GM12878 (cell line): ENCODE measurements at regions not wholly inside any gene's neighbourhood (a gene's known extent, or its start where the extent isn't known, plus 50 kb on each side); places are given as distances from the start of the nearest gene placed in this dataset.

ENCODE experiments used
- BCL11A ChIP-seq: IDR thresholded peaks from 2 replicates; pipeline ENCODE4 v1.6.1; 2011; ENCODE audit warnings: low read depth, low read length
- NR2C1 ChIP-seq: fragments of 450-650 bp; IDR thresholded peaks from 2 replicates; pipeline ENCODE4 v1.6.1; 2017; ENCODE audit warnings: antibody characterized with exemption, mild to moderate bottlenecking, moderate library complexity
- ZBTB33 ChIP-seq: fragments of 450-650 bp; IDR thresholded peaks from 2 replicates; pipeline ENCODE4 v1.6.1; 2017; ENCODE audit warnings: mild to moderate bottlenecking
- TF ChIP-seq, protein P1 (sequence below): fragments of 450-650 bp; IDR thresholded peaks from 2 replicates; pipeline ENCODE4 v1.6.1; 2017; ENCODE audit warnings: antibody characterized with exemption, mild to moderate bottlenecking, moderate library complexity
- TF ChIP-seq, protein P2 (sequence below): fragments of 450-650 bp; IDR thresholded peaks from 2 replicates; pipeline ENCODE4 v1.6.1; 2018; ENCODE audit warnings: mild to moderate bottlenecking, low read depth, moderate library complexity; ENCODE audit not compliant: partially characterized antibody

- TF ChIP-seq ZBTB33 (no peak), BCL11A (no peak), NR2C1 (no peak)
- TF ChIP-seq, protein P1, sequence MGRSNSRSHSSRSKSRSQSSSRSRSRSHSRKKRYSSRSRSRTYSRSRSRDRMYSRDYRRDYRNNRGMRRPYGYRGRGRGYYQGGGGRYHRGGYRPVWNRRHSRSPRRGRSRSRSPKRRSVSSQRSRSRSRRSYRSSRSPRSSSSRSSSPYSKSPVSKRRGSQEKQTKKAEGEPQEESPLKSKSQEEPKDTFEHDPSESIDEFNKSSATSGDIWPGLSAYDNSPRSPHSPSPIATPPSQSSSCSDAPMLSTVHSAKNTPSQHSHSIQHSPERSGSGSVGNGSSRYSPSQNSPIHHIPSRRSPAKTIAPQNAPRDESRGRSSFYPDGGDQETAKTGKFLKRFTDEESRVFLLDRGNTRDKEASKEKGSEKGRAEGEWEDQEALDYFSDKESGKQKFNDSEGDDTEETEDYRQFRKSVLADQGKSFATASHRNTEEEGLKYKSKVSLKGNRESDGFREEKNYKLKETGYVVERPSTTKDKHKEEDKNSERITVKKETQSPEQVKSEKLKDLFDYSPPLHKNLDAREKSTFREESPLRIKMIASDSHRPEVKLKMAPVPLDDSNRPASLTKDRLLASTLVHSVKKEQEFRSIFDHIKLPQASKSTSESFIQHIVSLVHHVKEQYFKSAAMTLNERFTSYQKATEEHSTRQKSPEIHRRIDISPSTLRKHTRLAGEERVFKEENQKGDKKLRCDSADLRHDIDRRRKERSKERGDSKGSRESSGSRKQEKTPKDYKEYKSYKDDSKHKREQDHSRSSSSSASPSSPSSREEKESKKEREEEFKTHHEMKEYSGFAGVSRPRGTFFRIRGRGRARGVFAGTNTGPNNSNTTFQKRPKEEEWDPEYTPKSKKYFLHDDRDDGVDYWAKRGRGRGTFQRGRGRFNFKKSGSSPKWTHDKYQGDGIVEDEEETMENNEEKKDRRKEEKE = no peak
- TF ChIP-seq, protein P2, sequence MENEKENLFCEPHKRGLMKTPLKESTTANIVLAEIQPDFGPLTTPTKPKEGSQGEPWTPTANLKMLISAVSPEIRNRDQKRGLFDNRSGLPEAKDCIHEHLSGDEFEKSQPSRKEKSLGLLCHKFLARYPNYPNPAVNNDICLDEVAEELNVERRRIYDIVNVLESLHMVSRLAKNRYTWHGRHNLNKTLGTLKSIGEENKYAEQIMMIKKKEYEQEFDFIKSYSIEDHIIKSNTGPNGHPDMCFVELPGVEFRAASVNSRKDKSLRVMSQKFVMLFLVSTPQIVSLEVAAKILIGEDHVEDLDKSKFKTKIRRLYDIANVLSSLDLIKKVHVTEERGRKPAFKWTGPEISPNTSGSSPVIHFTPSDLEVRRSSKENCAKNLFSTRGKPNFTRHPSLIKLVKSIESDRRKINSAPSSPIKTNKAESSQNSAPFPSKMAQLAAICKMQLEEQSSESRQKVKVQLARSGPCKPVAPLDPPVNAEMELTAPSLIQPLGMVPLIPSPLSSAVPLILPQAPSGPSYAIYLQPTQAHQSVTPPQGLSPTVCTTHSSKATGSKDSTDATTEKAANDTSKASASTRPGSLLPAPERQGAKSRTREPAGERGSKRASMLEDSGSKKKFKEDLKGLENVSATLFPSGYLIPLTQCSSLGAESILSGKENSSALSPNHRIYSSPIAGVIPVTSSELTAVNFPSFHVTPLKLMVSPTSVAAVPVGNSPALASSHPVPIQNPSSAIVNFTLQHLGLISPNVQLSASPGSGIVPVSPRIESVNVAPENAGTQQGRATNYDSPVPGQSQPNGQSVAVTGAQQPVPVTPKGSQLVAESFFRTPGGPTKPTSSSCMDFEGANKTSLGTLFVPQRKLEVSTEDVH = no peak
Measured at GRCh38 chr3:74839566-74839965, 225.1 kb upstream of the CNTN3 start (continued).
